Progenitor cell of endocrine pancreas (in vitro differentiated cells): ENCODE measurements at regions not wholly inside any gene's neighbourhood (a gene's known extent, or its start where the extent isn't known, plus 50 kb on each side); places are given as distances from the start of the nearest gene placed in this dataset.
"Not testable (repeated sequence)": the region's sequence is repeated elsewhere in the genome, so short reads cannot be mapped to it uniquely, and the experiment has no call there.

Experiments used
- DNase-seq: peaks from one replicate; pipeline ENCODE4 v3.0.0; 2021; ENCODE audit warnings: low spot score; ENCODE audit not compliant: unreplicated experiment
- H3K27ac Mint-ChIP-seq: 2 replicates; pipeline ENCODE4 v1.8.0; 2021; ENCODE audit warnings: mild to moderate bottlenecking, moderate library complexity, mixed read lengths
- H3K27me3 Mint-ChIP-seq: 2 replicates; pipeline ENCODE4 v1.8.0; 2021; ENCODE audit warnings: mixed read lengths
- H3K36me3 Mint-ChIP-seq: 2 replicates; pipeline ENCODE4 v1.8.0; 2022; ENCODE audit warnings: mixed read lengths; ENCODE audit not compliant: insufficient read depth
- H3K4me1 Mint-ChIP-seq: 2 replicates; pipeline ENCODE4 v1.8.0; 2021; ENCODE audit warnings: low read depth, mixed read lengths
- H3K4me3 Mint-ChIP-seq: 2 replicates; pipeline ENCODE4 v1.8.0; 2021; ENCODE audit warnings: low read depth, mild to moderate bottlenecking, moderate library complexity, mixed read lengths
- H3K9me3 Mint-ChIP-seq: 2 replicates; pipeline ENCODE4 v1.8.0; 2021; ENCODE audit warnings: low read depth, mixed read lengths
- TF ChIP-seq, protein P1 (sequence below): fragments of 200-600 bp; sonication (generic); IDR thresholded peaks from one replicate; pipeline ENCODE4 v1.5.0; 2021; ENCODE audit warnings: antibody characterized with exemption, mild to moderate bottlenecking; ENCODE audit not compliant: unreplicated experiment

DNA sequence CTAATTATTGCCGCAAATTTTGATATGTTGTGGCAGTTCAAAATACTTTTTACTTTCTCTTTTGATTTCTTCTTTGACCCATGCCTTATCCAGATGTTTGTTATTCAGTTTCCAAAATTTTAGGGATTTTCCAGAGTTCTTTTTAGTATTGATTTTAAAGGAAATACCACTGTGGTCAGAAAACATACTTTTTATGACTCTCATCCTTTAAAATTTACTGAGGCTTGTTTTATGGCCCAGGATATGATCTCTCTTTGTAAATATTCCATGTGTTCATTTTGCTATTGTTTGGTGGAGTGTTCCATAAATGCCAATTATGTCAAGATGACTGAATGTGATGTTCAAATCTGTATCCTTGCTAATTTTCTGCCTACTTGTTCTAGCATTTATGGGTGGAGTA is 272.3 kb upstream of the DIPK2B start:
- no peak for DNase-seq
- Mint-ChIP-seq H3K9me3 (peaks cover 50% of the 10 kb centered on the region), H3K27ac (no peak overlapping the region), H3K36me3 (no peaks in the 10 kb centered on the region), H3K4me3 (no peak overlapping the region), H3K4me1 (no peaks in the 10 kb centered on the region), H3K27me3 (no peaks in the 10 kb centered on the region)
- TF ChIP-seq, protein P1, sequence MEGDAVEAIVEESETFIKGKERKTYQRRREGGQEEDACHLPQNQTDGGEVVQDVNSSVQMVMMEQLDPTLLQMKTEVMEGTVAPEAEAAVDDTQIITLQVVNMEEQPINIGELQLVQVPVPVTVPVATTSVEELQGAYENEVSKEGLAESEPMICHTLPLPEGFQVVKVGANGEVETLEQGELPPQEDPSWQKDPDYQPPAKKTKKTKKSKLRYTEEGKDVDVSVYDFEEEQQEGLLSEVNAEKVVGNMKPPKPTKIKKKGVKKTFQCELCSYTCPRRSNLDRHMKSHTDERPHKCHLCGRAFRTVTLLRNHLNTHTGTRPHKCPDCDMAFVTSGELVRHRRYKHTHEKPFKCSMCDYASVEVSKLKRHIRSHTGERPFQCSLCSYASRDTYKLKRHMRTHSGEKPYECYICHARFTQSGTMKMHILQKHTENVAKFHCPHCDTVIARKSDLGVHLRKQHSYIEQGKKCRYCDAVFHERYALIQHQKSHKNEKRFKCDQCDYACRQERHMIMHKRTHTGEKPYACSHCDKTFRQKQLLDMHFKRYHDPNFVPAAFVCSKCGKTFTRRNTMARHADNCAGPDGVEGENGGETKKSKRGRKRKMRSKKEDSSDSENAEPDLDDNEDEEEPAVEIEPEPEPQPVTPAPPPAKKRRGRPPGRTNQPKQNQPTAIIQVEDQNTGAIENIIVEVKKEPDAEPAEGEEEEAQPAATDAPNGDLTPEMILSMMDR: no peak

DNA sequence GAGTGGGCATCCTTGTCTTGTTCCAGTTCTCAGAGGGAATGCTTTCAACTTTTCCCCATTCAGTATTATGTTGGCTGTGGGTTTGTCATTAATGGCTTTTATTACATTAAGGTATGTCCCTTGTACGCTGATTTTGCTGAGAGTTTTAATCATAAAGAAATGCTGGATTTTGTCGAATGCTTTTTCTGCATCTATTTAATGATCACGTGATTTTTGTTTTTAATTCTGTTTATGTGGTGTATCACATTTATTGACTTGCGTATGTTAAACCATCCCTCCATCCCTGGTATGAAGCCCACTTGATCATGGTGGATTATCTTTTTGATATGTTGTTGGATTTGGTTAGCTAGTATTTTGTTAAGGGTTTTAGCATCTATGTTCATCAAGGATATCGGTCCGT is 266.9 kb upstream of the DIPK2B start:
- H3K9me3 Mint-ChIP-seq: peaks cover 62% of the 10 kb centered on the region
- not testable (repeated sequence) for H3K36me3 Mint-ChIP-seq

DNA sequence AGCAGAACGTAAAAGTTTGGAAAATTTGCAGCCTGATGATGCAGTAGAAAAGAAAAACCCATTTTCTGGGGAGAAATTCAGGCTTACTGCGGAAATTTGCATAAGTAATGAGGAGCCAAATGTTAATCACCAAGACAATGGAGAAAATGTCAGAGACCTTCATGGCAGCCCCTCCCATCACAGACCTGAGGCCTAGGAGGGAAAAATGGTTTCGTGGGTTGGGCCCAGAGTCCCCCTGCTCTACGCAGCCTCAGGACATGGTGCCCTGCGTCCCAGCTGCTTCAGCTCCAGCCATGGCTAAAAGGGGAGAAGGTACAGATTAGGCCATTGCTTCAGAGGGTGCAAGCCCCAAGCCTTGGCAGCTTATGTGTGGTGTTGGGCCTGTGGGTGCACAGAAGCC is 255.1 kb upstream of the DIPK2B start:
- not testable (repeated sequence) for DNase-seq, H3K27me3 Mint-ChIP-seq, H3K27ac Mint-ChIP-seq, H3K4me3 Mint-ChIP-seq, H3K36me3 Mint-ChIP-seq, H3K4me1 Mint-ChIP-seq
- H3K9me3 Mint-ChIP-seq: peaks cover 47% of the 10 kb centered on the region

More for the DNA sequence above, 266.9 kb upstream of the DIPK2B start:
- H3K27me3 Mint-ChIP-seq, DNase-seq, H3K4me1 Mint-ChIP-seq, H3K27ac Mint-ChIP-seq, H3K4me3 Mint-ChIP-seq: not testable (repeated sequence)

DNA sequence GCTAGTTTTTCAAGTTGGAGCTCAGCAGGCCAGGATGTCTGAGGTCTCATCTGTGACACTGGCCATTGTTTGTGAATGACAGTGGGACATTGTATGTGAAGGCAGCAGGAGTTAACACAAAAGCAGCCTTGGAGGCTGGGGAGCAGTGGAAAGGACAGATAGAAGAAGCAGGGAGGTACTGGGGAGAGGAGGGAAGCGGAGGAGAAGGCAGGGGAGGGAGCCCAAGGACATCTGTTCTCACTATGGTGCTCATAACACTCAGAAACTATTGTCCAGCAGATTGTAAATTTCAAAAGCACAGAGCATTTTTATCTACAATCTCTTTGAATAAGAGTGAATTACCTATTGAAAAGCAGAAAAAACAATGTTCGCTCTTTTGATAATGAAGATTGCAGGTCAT is 253.6 kb upstream of the DIPK2B start:
- Mint-ChIP-seq H3K4me3 (no peak overlapping the region), H3K36me3 (no peaks in the 10 kb centered on the region), H3K4me1 (no peaks in the 10 kb centered on the region), H3K27me3 (no peaks in the 10 kb centered on the region), H3K9me3 (peaks cover 39% of the 10 kb centered on the region), H3K27ac (no peak overlapping the region)
- no peak for DNase-seq
- TF ChIP-seq, protein P1: no peak

DNA sequence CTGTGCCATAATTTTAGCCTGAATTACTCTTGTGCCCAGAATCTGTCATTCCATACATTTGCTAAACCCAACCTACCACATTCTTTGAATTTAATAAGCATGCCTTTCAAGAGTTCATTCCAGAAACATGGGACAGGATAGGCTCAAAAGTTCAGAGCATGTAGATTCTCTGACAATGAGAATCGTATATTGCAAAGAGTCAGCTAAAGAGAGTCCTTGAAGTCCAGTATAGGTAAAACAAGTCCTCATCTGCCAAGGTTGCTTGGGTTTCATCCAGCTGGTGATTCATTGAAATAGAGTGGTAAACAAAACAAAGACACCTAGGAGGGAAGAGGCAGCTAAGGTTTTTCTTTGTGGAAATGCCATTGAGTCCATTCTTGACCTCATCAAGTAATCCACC is 249.3 kb upstream of the DIPK2B start:
- H3K9me3 Mint-ChIP-seq: peaks cover 12% of the 10 kb centered on the region
- H3K27ac Mint-ChIP-seq: no peak overlapping the region
- H3K36me3 Mint-ChIP-seq: no peaks in the 10 kb centered on the region

DNA sequence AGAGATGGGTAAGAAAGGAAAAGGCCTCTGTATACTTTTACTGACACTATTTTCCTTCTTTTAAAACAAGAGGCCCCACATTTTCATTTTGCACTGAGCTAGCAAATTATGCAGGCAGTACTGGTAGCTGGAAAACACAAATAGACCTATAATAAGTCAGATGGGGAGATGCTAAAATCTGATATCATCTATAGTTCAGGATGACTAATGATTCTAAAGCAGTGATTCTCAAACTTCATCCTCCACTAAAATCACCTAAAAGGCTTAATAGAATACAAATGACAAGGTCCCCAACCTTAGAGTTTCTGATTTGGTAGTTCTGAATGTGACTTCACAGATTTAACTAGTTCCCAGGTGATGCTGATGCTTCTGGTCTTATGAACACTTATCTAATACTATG is 247.3 kb upstream of the DIPK2B start:
- H3K4me3 Mint-ChIP-seq: no peak overlapping the region
- TF ChIP-seq, protein P1: no peak
- H3K27ac Mint-ChIP-seq: no peak overlapping the region
- no peak for DNase-seq
- H3K4me1 Mint-ChIP-seq: no peaks in the 10 kb centered on the region
- H3K27me3 Mint-ChIP-seq: no peaks in the 10 kb centered on the region
- H3K9me3 Mint-ChIP-seq: peaks cover 12% of the 10 kb centered on the region
- H3K36me3 Mint-ChIP-seq: no peaks in the 10 kb centered on the region

More for the DNA sequence above, 249.3 kb upstream of the DIPK2B start:
- no peak for DNase-seq
- TF ChIP-seq, protein P1: no peak
- Mint-ChIP-seq H3K27me3 (no peaks in the 10 kb centered on the region), H3K4me3 (no peak overlapping the region), H3K4me1 (no peaks in the 10 kb centered on the region)
